ENCODE measurements at regions not wholly inside any gene's neighbourhood (a gene's known extent, or its start where the extent isn't known, plus 50 kb on each side); places are given as distances from the start of the nearest gene placed in this dataset.

DNA sequence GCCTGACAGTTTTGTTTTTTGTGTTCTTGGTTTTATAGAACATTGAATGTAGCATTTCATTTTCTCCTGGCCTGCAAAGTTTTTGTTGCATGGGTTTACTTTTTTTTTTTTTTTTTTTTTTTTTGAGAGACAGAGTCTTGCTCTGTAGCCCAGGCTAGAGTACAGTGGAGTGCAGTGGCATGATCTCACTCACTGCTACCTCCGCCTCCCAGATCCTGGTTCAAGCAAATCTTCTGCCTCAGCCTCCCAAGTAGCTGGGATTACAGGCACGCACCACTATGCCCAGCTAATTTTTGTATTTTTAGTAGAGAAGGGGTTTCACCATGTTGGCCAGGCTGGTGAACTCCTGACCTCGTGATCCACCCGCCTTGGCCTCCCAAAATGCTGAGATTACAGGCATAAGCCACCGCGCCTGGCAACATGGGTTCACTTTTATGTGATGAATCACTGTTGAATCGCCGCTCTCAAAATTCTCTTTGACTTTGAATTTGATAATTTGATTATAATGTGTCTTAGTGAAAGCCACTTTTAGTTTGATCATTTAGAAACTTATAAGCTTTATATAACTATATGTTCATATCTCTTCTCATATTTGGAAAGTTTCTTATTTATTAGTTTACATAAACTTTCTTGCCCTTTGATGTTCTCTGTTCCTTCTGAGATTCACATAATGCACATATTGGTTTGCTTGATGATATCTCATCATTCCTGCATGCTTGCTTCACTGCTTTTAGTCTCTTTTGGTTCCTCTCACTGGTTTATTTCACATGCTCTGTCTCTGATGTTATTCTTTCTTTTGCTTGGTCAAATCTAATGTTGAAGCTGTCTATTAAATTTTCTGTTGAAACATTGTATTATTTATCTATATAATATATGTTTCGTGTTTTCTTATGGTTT is 589.0 kb upstream of the CNTN5 start:
- TF ChIP-seq CTCF (IDR thresholded peaks at IDR 0.05; ENCODE audit: low read depth, low read length): no peak
- no peak for TF ChIP-seq POLR2A (IDR thresholded peaks at IDR 0.05; ENCODE audit: extremely low read depth, insufficient read length)
- TF ChIP-seq, protein P1, sequence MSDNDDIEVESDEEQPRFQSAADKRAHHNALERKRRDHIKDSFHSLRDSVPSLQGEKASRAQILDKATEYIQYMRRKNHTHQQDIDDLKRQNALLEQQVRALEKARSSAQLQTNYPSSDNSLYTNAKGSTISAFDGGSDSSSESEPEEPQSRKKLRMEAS (IDR thresholded peaks at IDR 0.05; ENCODE audit: low read depth, low read length): no peak

All from NB4 (cell line).